Heart left ventricle (tissue), 13 donors: ENCODE measurements at regions not wholly inside any gene's neighbourhood (a gene's known extent, or its start where the extent isn't known, plus 50 kb on each side); places are given as distances from the start of the nearest gene placed in this dataset.

Experiments
- CTCF ChIP-seq, 12 donors: fragments of 200-600 bp; sonication (generic) in 4 of 12; IDR thresholded peaks; one replicate each; pipeline versions ENCODE4 v1.5.0 to v1.8.0; 2018 to 2022; ENCODE audit warnings: antibody characterized with exemption in 12 of 12, mild to moderate bottlenecking in 5 of 12
- POLR2A ChIP-seq, 2 donors: fragments of 450-650 bp; IDR thresholded peaks; one replicate each; pipeline ENCODE4 v1.6.1; 2017; ENCODE audit warnings: antibody characterized with exemption in 2 of 2, mild to moderate bottlenecking in 2 of 2, moderate library complexity in 2 of 2
- donor health status: ischemic (EF 13 %, LVEDD 7.1; RV severe dilation, severe dysfunction).
- donor health status: DM: no; HTN: yes; CAD: no.
- donor health status: DM: no; HTN: no; CAD: no.
- donor health status: ischemic (EF 25% LVEDD 6.9; RV normal size, moderate dysfunction).
- donor health status: ischemic (EF 25% LVEDD 5.7; RV mildly dilated, moderate dysfunction).
- donor health status: ischemic (EF 35%, LVEDD 5.7; RV mildly dilated, moderate dysfunction).
- donor health status: nonischemic (EF 11% LVEDD 7.7; RV severe dilation, severe dysfunction).
- donor health status: DM: yes; HTN: yes; CAD: no.
- donor health status: PGD.
- donor health status: ischemic (EF 29% LVEDD 5.4; RV normal size, mild dysfunction).
- donor health status: nonischemic (EF 23%, LVEDD 6.1; RV moderate dilation, normal function).

- no peak for TF ChIP-seq CTCF (IDR thresholded peaks at IDR 0.05)
- TF ChIP-seq POLR2A (IDR thresholded peaks at IDR 0.05): no peak
These were observed 58.8 kb upstream of the ADCY1 start for GRCh38 chr7:45515346-45515745.
